Liver (tissue), 8 donors: ENCODE measurements at regions not wholly inside any gene's neighbourhood (a gene's known extent, or its start where the extent isn't known, plus 50 kb on each side); places are given as distances from the start of the nearest gene placed in this dataset.

ENCODE experiments used
- DNase-seq: peaks from one replicate; pipeline ENCODE4 v3.0.0-alpha.2; 2017; ENCODE audit warnings: low spot score
- H3K27ac ChIP-seq, 2 donors: one replicate each; pipeline ENCODE4 v1.7.0; 2013; ENCODE audit warnings: inconsistent platforms in 2 of 2, low read length in 2 of 2, control low read depth in 1 of 2, low read depth in 1 of 2, mild to moderate bottlenecking in 1 of 2
- H3K27me3 ChIP-seq, 4 donors: one replicate each; pipeline versions ENCODE4 v1.6.1 to v1.7.0; 2013; ENCODE audit warnings: low read length in 3 of 4, inconsistent platforms in 1 of 4, mild to moderate bottlenecking in 1 of 4, moderate library complexity in 1 of 4; ENCODE audit not compliant: control insufficient read depth in 4 of 4, insufficient read depth in 4 of 4
- H3K36me3 ChIP-seq, 4 donors: one replicate each; pipeline versions ENCODE4 v1.6.1 to v1.7.0; 2013; ENCODE audit warnings: low read length in 3 of 4, mild to moderate bottlenecking in 3 of 4, low read depth in 1 of 4, moderate library complexity in 1 of 4; ENCODE audit not compliant: control insufficient read depth in 4 of 4, insufficient read depth in 3 of 4
- H3K4me1 ChIP-seq, 4 donors: one replicate each; pipeline versions ENCODE4 v1.6.1 to v1.7.0; 2013; ENCODE audit warnings: low read length in 3 of 4, mild to moderate bottlenecking in 3 of 4, moderate library complexity in 1 of 4; ENCODE audit not compliant: control insufficient read depth in 4 of 4, insufficient read depth in 4 of 4
- H3K4me3 ChIP-seq, 3 donors: one replicate each; pipeline versions ENCODE4 v1.6.1 to v1.7.0; 2013; ENCODE audit warnings: low read length in 3 of 3, control low read depth in 1 of 3, low read depth in 1 of 3, mild to moderate bottlenecking in 1 of 3
- H3K9ac ChIP-seq, 2 donors: one replicate each; pipeline ENCODE4 v1.7.0; 2013; ENCODE audit warnings: low read length in 2 of 2, mild to moderate bottlenecking in 2 of 2, moderate library complexity in 2 of 2, control low read depth in 1 of 2, low read depth in 1 of 2
- H3K9me3 ChIP-seq, 4 donors: one replicate each; pipeline versions ENCODE4 v1.6.1 to v1.7.0; 2013; ENCODE audit warnings: low read length in 3 of 4; ENCODE audit not compliant: control insufficient read depth in 4 of 4
- EGR1 ChIP-seq, 2 donors: IDR thresholded peaks; 2 replicates each; pipeline ENCODE4 v1.6.1; 2016 to 2018; ENCODE audit warnings: antibody characterized with exemption in 2 of 2, low read depth in 2 of 2
- FOXA1 ChIP-seq: IDR thresholded peaks from 2 replicates; pipeline ENCODE4 v1.6.1; 2016; ENCODE audit warnings: antibody characterized with exemption
- FOXA2 ChIP-seq: IDR thresholded peaks from 2 replicates; pipeline ENCODE4 v1.6.1; 2016; ENCODE audit warnings: antibody characterized with exemption
- GABPA ChIP-seq, 2 donors: IDR thresholded peaks in 1 of 2; conservative IDR thresholded peaks in 1 of 2; 2 replicates each; pipeline ENCODE4 v1.6.1; 2016; ENCODE audit warnings: antibody characterized with exemption in 2 of 2, mild to moderate bottlenecking in 1 of 2, moderate library complexity in 1 of 2
- HNF4G ChIP-seq: IDR thresholded peaks from 2 replicates; pipeline ENCODE4 v1.6.1; 2016; ENCODE audit warnings: antibody characterized with exemption
- JUND ChIP-seq, 2 donors: IDR thresholded peaks; 2 replicates each; pipeline ENCODE4 v1.6.1; 2016; ENCODE audit warnings: antibody characterized with exemption in 2 of 2
- NR2F2 ChIP-seq: IDR thresholded peaks from 2 replicates; pipeline ENCODE4 v1.6.1; 2016; ENCODE audit warnings: antibody characterized with exemption
- RAD21 ChIP-seq, 2 donors: IDR thresholded peaks; 2 replicates each; pipeline ENCODE4 v1.6.1; 2016; ENCODE audit warnings: antibody characterized with exemption in 2 of 2, mild to moderate bottlenecking in 2 of 2
- SP1 ChIP-seq: IDR thresholded peaks from 2 replicates; pipeline ENCODE4 v1.6.1; 2018; ENCODE audit warnings: antibody characterized with exemption, mild to moderate bottlenecking
- TAF1 ChIP-seq: conservative IDR thresholded peaks from 2 replicates; pipeline ENCODE4 v1.6.1; 2016; ENCODE audit warnings: antibody characterized with exemption, mild to moderate bottlenecking
- YY1 ChIP-seq: IDR thresholded peaks from 2 replicates; pipeline ENCODE4 v1.6.1; 2016; ENCODE audit warnings: antibody characterized with exemption, mild to moderate bottlenecking
- WGBS: extraction: QIAGEN DNeasy Blood & Tissue Kit; methylation state at CpG from one replicate; pipeline ENCODE4 v1.1.7; 2013; 5-methylcytosine and 5-hydroxymethylcytosine counted together
- TF ChIP-seq, protein P1 (sequence below): IDR thresholded peaks from 2 replicates; pipeline ENCODE4 v1.6.1; 2016; ENCODE audit warnings: antibody characterized with exemption
- TF ChIP-seq, protein P2 (sequence below): fragments of 150-350 bp; IDR thresholded peaks from 2 replicates; pipeline ENCODE4 v1.5.1; 2017; ENCODE audit warnings: improper control_type of control experiment, low read depth, low read length; ENCODE audit not compliant: missing input control
- TF ChIP-seq, protein P3 (sequence below): IDR thresholded peaks from 2 replicates; pipeline ENCODE4 v1.6.1; 2016; ENCODE audit warnings: antibody characterized with exemption
- TF ChIP-seq, protein P4 (sequence below): IDR thresholded peaks from 2 replicates; pipeline ENCODE4 v1.6.1; 2016; ENCODE audit warnings: antibody characterized with exemption, mild to moderate bottlenecking
- donor health status: healthy.
- donor health status: healthy.
- donor health status: healthy.
- donor health status: healthy.
- donor health status: healthy.

DNA sequence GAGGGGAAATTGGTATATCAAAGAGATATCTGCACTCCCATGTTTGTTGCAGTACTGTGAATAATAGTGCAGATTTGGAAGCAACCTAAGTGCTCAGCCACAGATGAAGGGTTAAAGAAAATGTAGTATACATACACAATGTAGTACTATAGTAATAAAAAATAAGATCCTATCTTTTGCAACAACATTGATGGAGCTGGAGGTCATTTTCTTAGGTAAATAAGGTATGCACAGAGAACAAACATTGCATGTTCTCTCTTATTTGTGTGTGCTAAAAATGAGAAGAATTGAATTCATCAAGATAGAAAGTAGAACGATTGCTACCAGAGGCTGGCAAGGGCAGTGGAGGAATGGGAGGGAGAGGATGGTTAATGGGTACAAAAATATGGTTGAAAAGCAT, 117.9 kb upstream of the TRAM1L1 start:
- Histone ChIP-seq H3K4me1 (no peaks in the 10 kb centered on the region), H3K4me3 (no peak overlapping the region), H3K9ac (no peak overlapping the region), H3K27me3 (no peaks in the 10 kb centered on the region), H3K27ac (no peak overlapping the region), H3K36me3 (no peaks in the 10 kb centered on the region), H3K9me3 (no peaks in the 10 kb centered on the region)
- no peak for TF ChIP-seq NR2F2
- TF ChIP-seq RAD21 (IDR thresholded peaks at IDR 0.05) = no peak
- TF ChIP-seq, protein P1, sequence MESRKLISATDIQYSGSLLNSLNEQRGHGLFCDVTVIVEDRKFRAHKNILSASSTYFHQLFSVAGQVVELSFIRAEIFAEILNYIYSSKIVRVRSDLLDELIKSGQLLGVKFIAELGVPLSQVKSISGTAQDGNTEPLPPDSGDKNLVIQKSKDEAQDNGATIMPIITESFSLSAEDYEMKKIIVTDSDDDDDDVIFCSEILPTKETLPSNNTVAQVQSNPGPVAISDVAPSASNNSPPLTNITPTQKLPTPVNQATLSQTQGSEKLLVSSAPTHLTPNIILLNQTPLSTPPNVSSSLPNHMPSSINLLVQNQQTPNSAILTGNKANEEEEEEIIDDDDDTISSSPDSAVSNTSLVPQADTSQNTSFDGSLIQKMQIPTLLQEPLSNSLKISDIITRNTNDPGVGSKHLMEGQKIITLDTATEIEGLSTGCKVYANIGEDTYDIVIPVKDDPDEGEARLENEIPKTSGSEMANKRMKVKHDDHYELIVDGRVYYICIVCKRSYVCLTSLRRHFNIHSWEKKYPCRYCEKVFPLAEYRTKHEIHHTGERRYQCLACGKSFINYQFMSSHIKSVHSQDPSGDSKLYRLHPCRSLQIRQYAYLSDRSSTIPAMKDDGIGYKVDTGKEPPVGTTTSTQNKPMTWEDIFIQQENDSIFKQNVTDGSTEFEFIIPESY = no peak
- no peak for TF ChIP-seq TAF1
- TF ChIP-seq EGR1 (IDR thresholded peaks at IDR 0.05; ENCODE audit: low read depth in 2 of 2) = no peak
- TF ChIP-seq GABPA (IDR thresholded peaks at IDR 0.05 in 1 of 2, conservative IDR thresholded peaks at IDR 0.05 in 1 of 2) = no peak
- no peak for TF ChIP-seq YY1
- no peak for TF ChIP-seq JUND (IDR thresholded peaks at IDR 0.05)
- TF ChIP-seq, protein P2, sequence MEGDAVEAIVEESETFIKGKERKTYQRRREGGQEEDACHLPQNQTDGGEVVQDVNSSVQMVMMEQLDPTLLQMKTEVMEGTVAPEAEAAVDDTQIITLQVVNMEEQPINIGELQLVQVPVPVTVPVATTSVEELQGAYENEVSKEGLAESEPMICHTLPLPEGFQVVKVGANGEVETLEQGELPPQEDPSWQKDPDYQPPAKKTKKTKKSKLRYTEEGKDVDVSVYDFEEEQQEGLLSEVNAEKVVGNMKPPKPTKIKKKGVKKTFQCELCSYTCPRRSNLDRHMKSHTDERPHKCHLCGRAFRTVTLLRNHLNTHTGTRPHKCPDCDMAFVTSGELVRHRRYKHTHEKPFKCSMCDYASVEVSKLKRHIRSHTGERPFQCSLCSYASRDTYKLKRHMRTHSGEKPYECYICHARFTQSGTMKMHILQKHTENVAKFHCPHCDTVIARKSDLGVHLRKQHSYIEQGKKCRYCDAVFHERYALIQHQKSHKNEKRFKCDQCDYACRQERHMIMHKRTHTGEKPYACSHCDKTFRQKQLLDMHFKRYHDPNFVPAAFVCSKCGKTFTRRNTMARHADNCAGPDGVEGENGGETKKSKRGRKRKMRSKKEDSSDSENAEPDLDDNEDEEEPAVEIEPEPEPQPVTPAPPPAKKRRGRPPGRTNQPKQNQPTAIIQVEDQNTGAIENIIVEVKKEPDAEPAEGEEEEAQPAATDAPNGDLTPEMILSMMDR = no peak
- TF ChIP-seq, protein P3, sequence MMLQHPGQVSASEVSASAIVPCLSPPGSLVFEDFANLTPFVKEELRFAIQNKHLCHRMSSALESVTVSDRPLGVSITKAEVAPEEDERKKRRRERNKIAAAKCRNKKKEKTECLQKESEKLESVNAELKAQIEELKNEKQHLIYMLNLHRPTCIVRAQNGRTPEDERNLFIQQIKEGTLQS = no peak
- TF ChIP-seq, protein P4, sequence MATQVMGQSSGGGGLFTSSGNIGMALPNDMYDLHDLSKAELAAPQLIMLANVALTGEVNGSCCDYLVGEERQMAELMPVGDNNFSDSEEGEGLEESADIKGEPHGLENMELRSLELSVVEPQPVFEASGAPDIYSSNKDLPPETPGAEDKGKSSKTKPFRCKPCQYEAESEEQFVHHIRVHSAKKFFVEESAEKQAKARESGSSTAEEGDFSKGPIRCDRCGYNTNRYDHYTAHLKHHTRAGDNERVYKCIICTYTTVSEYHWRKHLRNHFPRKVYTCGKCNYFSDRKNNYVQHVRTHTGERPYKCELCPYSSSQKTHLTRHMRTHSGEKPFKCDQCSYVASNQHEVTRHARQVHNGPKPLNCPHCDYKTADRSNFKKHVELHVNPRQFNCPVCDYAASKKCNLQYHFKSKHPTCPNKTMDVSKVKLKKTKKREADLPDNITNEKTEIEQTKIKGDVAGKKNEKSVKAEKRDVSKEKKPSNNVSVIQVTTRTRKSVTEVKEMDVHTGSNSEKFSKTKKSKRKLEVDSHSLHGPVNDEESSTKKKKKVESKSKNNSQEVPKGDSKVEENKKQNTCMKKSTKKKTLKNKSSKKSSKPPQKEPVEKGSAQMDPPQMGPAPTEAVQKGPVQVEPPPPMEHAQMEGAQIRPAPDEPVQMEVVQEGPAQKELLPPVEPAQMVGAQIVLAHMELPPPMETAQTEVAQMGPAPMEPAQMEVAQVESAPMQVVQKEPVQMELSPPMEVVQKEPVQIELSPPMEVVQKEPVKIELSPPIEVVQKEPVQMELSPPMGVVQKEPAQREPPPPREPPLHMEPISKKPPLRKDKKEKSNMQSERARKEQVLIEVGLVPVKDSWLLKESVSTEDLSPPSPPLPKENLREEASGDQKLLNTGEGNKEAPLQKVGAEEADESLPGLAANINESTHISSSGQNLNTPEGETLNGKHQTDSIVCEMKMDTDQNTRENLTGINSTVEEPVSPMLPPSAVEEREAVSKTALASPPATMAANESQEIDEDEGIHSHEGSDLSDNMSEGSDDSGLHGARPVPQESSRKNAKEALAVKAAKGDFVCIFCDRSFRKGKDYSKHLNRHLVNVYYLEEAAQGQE = no peak
- TF ChIP-seq FOXA1 = no peak
- TF ChIP-seq HNF4G = no peak
- TF ChIP-seq FOXA2 = no peak
- 59% methylated on average over 1 of the region's 1 CpG for WGBS
- no peak for DNase-seq

DNA sequence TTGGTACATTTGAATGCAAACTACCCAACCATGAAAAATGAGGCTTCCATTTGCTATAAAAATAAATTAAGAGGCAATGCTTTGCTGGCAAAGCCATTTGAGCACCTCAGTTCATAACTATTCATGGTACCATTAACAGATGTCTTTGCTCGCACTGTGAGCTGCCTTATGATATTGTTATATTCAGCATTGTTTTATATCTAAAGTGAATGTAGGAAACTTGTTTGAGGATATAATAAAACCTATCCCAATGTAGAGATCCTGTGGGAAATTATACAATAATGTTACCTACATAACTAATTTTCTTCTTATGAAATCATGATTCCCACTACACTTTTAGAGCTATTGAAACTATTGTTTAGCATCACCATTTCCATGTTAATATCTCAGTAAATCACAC, 125.2 kb upstream of the TRAM1L1 start:
- H3K9me3 ChIP-seq = no peaks in the 10 kb centered on the region
- TF ChIP-seq SP1 = no peak
- TF ChIP-seq, protein P3 = no peak
- TF ChIP-seq, protein P2 = no peak
- H3K27ac ChIP-seq = no peak overlapping the region
- 87% methylated on average over 1 of the region's 1 CpG for WGBS
- no peaks in the 10 kb centered on the region for H3K4me1 ChIP-seq
- H3K36me3 ChIP-seq = no peaks in the 10 kb centered on the region
- no peak overlapping the region for H3K4me3 ChIP-seq
- no peak for DNase-seq
- H3K9ac ChIP-seq = no peak overlapping the region
- H3K27me3 ChIP-seq = no peaks in the 10 kb centered on the region
